DMS 273 (cell line): ENCODE measurements at regions not wholly inside any gene's neighbourhood (a gene's known extent, or its start where the extent isn't known, plus 50 kb on each side); places are given as distances from the start of the nearest gene placed in this dataset.
"Not testable (repeated sequence)": the region's sequence is repeated elsewhere in the genome, so short reads cannot be mapped to it uniquely, and the experiment has no call there.

Experiments
- DNase-seq: peaks from one replicate; lab custom pipeline; 2025; ENCODE audit not compliant: unreplicated experiment; lab: John Stamatoyannopoulos, UW

- not testable (repeated sequence) for DNase-seq
Observed at GRCh38 chr7:131938788-131939187, 382.4 kb upstream of the PODXL start.

DNA sequence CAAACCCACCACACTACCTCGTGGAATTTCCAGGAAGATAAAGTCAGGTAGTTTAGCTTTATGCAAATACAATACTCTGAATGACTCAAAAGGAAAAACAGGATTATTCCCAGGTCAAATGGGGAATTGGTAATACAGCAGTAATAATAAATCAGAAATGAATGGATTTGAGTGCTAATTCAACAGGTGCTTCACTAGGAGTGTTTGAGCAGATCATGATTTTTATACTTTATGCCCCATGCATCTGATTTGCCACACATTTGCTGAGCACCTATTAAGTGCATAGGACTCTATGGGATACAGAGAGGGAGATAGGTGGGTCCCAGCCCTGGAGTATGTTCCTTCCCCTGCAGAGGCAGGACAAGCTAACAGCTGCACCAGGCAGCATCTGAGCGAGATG, 381.4 kb upstream of the PODXL start:
- DNase-seq, result no peak

GRCh38 chr7:131935180-131935579, 378.8 kb upstream of the PODXL start:
- DNase-seq, result no peak

GRCh38 chr7:131934452-131934851, 378.0 kb upstream of the PODXL start:
- DNase-seq, result no peak

DNA sequence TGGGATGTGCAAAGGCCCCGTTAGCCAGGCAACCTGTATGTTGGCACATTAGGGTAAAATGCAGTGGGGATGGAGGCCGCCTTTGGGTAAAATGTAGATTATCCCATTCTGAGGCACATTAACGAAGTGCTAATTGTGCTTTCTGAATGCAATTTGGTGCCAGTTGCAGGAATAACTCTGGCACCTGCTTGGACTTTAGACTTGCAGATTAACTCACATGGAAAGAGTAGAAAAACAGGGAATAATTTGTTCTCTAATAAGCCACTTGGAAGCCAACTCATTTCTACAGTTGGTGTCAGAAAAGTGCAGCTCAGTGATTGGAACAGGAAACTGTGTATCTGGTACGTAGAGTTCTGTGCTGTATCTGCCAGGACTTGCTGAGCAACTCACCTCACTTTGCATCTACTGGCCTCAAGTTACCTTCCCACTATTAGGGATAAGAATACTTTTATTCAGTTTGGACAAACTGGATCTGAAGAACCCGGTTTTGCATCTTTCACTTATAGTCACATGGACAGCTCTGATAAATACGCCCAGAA, 377.4 kb upstream of the PODXL start:
- no peak for DNase-seq

DNA sequence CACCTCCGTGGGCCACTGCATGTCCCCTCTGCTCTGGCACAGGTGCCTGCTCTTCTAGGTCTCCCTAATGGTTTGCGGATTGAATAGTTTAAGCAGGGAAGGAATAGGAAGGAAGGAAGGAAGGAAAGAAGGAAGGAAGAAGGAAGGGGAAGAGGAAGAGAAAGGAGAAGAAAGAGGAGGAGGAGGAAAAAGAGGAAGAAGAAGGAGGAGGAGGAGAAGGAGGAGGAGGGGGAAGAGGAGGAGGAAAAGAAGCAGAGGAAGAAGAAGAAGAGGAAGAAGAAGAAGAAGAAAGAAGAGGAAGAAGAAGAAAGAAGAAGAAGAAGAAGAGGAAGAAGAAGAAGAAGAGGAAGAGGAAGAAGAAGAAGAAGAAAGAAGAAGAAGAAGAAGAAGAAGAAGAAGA, 376.8 kb upstream of the PODXL start:
- DNase-seq, result not testable (repeated sequence)

GRCh38 chr7:131932271-131932670, 375.8 kb upstream of the PODXL start:
- no peak for DNase-seq

DNA sequence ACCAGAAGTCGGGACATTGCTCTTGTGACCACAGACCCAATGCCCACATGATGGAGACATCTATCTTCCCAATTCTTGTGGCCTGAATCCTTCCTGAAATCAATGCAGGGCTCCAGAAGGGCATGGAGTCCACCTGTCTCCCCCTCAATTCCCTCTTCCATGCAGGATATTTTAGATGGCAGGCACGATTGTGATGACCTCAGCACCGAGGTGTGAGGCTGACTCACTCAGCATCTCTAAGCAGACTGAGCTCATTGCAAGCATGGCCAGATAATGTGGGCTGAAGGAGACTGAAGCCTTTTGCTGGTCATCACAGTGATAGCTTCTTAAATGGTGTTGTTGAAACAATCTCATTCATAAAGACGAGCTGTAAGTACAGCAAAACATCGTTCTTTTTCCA, 374.9 kb upstream of the PODXL start:
- no peak for DNase-seq

GRCh38 chr7:131929632-131930031, 373.2 kb upstream of the PODXL start:
- no peak for DNase-seq

GRCh38 chr7:131927770-131928423, 371.5 kb upstream of the PODXL start:
- no peak for DNase-seq

DNA sequence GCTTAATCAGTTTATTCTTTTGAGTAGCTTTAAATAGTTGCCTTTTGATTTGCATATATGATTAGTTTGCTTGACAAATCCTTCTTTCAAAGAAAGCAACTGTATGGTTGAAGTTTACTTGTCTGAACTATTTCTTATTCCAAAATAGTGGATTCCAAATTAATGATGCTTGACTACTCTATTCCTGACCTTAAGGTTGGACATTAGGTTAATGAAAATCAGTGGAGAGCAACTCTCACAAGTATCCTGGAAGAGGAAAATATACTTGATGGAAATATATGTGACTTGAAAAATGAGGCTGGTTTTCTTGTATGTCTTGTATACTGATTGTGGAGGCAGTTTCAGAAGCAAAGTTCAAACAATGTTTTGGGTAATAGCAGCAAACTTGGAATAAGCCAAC, 369.2 kb upstream of the PODXL start:
- DNase-seq, result no peak

DNA sequence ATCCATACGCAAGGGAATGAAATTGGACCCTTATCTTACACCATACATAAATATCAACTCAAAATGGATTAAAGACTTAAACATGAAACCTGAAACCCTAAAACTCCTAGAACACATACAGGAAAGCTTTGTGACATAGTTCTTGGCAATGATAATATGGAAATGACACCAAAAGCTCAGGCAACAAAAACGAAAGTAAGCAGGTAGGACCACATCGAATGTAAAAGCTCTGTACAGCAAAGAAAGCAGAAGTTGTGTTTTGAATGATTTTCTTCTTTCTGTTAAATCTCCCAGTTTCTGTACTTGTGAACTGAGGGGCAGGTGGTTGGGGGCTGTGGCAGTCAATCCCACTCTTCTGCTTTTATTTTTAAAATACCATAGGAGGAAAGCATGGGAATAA, 368.4 kb upstream of the PODXL start:
- DNase-seq, result no peak

- not testable (repeated sequence) for DNase-seq
Observed at GRCh38 chr7:131922948-131923347, 366.5 kb upstream of the PODXL start.

DNA sequence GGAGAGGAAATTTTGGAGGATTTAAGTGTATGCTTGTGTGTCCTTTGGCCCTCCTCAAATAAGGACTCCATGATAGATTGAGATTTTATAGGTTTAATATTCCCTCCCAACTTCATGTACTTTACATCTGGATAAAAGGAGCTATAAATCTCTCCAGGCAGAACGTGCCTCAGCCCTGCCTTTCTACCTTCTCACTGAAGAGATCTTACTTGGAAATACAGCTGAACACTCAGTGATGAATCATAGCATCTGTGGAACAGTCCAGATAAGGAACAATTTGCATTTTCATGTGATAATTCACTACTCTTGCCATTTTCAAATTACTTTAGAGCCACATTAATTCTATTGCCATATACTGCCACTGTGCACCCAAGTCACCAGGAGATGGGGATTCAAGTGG, 364.6 kb upstream of the PODXL start:
- DNase-seq, result no peak

- DNase-seq, result no peak
Observed at GRCh38 chr7:131919920-131920709, 363.7 kb upstream of the PODXL start.

GRCh38 chr7:131911112-131911511, 354.7 kb upstream of the PODXL start:
- DNase-seq, result no peak

DNA sequence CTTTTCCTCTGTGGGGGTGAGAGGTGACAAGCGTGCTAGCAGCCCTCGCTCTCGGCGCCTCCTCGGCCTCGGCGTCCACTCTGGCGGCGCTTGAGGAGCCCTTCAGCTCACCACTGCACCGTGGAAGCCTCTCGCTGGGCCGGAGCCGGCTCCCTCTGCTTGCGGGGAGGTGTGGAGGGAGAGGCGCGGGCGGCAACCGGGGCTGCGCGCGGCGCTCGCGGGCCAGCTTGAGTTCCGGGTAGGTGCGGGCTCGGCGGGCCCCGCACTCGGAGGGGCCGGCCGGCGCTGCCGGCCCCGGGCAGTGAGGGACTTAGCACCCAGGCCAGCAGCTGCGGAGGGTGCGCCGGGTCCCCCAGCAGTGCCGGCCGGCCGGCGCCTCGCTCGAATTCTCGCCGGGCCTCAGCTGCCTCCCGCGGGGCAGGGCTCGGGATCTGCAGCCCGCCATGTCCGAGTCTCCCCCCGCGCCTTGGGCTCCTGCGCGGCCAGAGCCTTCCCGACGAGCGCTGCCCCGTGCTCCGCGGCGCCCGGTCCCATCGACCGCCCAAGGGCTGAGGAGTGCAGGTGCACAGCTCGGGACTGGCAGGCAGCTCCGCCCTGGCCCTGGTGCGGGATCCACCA, 352.8 kb upstream of the PODXL start:
- no peak for DNase-seq

DNA sequence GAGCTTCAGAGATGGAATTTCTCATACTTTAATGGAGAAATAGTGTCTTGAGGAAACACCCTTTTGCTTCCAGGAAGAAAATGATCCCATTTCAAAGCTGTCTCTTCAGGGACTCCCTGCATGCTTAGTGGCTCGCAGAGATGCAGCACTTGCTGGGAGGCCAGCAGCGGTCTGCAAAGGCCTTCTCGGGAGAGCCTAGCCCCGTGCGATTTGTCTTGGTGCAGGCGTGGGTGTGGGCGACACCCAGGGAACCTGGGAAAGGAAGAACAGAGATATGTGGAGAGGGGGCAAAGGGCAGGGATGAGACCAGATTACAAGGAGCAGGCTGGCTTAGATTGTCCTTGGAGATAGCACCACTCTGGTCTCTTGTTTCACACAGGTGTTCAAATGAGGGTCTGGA, 352.3 kb upstream of the PODXL start:
- no peak for DNase-seq

DNA sequence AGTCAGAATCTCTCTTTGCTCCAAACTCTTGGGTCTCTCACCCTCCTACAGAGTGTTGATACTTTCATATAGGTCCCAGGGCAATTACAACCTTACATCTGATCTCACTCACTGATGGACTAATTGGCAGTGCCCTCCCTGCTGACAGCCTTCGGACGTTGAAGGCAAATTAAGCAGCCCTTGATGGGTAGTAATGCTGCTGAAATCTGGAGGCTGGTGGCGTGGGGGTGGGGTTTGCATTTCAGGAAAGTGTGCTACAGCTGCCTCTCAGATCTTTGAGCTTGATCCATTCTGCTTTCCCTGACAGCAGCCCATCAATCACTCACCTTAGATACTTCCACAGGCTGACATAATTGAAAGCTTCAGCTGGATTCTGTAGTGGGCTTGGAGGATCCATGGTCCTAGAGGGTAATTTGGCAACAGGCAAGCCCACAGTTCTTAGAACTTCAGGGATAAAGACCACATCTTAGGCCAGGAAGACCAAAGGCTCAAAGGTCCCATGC, 349.1 kb upstream of the PODXL start:
- no peak for DNase-seq

DNA sequence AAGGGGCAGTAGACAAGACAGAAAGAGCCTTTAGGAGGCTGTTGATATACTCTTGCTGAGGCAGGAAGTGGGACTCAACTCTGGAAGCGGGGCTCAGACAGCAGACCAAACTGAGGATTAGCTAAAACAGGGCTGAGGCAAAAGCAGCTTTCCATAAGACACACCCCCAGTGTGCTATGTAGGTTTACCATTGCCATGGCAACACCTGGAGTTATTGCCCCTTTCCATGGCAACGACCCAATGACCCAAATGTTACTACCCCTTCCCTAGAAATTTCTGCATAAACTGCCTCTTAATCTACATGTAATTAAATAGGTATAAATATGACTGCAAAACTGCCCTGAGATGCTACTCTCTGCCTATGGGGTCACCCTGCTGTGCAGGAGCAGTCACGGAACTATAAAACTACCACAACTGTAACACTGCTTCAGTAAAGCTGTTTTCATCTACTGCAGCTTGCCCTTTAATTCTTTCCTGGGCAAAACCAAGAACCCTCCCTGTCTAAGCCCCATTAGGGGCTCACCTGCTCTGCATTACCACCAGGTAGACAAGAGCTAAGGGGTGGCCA, 348.4 kb upstream of the PODXL start:
- DNase-seq, result no peak

DNA sequence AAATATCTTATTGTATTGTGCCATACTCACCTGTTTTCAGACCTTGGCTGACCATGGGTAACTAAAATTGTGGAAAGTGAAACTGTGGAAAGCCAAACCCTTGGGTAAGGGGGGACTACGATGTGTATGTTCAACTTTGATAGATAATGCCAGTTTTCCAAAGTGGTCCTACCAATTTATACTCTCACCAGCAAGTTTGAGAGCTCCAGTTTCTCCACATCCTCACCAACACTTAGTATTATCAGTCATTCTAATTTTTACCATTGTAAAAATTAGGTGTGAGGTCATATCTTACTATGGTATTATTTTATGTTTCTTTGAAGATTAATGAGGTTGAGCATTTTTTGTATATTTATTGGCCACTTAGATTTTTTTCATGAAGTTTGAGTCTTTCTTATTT, 346.9 kb upstream of the PODXL start:
- no peak for DNase-seq
